ENCODE measurements at regions not wholly inside any gene's neighbourhood (a gene's known extent, or its start where the extent isn't known, plus 50 kb on each side); places are given as distances from the start of the nearest gene placed in this dataset.

DNA sequence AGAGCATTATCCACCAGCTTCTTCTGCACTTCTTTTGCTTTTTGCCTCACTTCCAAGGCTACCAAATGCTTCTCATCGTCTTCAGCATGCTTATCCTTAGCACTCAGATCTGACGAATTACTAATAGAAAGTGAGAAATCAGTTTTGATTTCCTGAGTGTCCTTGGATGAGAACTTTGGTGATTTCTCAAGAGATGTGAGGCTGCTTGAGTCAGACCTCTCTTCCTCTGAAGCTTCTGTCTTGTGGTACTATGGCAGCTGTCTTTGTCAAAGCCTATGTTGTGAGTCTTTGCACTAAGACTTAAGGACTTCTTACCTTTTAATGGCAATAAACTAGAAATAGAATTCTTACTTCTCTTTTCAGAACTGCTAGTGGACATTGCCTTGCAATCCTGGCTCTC is 169.9 kb downstream of the CPE start:
- 80 to 92% (median 85%) methylated on average over 2 of the region's 2 CpGs for WGBS, 4 donors
- DNase-seq = no peak
- TF ChIP-seq, protein P1, sequence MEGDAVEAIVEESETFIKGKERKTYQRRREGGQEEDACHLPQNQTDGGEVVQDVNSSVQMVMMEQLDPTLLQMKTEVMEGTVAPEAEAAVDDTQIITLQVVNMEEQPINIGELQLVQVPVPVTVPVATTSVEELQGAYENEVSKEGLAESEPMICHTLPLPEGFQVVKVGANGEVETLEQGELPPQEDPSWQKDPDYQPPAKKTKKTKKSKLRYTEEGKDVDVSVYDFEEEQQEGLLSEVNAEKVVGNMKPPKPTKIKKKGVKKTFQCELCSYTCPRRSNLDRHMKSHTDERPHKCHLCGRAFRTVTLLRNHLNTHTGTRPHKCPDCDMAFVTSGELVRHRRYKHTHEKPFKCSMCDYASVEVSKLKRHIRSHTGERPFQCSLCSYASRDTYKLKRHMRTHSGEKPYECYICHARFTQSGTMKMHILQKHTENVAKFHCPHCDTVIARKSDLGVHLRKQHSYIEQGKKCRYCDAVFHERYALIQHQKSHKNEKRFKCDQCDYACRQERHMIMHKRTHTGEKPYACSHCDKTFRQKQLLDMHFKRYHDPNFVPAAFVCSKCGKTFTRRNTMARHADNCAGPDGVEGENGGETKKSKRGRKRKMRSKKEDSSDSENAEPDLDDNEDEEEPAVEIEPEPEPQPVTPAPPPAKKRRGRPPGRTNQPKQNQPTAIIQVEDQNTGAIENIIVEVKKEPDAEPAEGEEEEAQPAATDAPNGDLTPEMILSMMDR (IDR thresholded peaks at IDR 0.05) = no peak
- no peak for TF ChIP-seq POLR2A (IDR thresholded peaks at IDR 0.05)

DNA sequence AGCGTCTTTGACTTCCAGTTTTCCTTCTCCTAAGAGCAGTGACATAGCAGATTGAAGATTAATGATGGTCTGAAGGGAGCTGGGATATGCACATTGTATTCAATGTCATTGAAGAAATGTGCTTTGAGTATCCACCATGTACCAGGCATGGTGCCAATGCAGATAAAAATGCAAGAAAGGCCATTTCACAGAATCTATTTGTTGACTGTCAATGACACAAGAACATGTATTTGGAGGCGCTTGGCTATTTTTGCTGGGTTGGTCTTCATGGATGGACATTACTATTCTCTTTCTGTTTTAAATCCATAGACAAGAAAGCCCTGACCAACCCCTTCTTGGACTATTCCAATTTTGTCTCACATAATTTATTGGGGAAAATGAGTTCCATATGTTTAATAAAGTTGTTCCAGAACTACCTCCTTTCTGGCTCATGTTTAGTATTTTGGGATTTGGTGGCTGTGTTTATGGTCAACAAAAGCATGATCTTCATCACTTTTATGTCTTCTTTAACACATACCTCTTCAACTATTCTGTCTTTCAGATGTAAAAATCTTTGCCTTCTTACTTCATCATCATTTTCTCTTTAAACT is 174.5 kb downstream of the CPE start:
- intact Hi-C loops (cut with DNase I) = loop anchor here in 2 of 10 donors (5.0 to 10.0 kb wide), 2 partner anchors 321 to 534 kb away; partner anchors contain the start of gene TLL1 (in 1 of the 2)
- no peak overlapping the region for H3K4me3 ChIP-seq
- 90 to 94% (median 92%) methylated on average over 2 of the region's 2 CpGs for WGBS, 4 donors
- ATAC-seq = no peak
- DNase-seq = no peak
- H3K4me1 ChIP-seq = no peaks in the 10 kb centered on the region
- no peak for TF ChIP-seq POLR2A (IDR thresholded peaks at IDR 0.05)
- TF ChIP-seq, protein P1 (IDR thresholded peaks at IDR 0.05) = no peak
- H3K36me3 ChIP-seq = no peaks in the 10 kb centered on the region
- no peaks in the 10 kb centered on the region for H3K9me3 ChIP-seq
- no peak overlapping the region for H3K27ac ChIP-seq
- H3K27me3 ChIP-seq = no peaks in the 10 kb centered on the region

More for the DNA sequence above, 169.9 kb downstream of the CPE start:
- no peak for ATAC-seq
- Histone ChIP-seq H3K4me1 (no peaks in the 10 kb centered on the region), H3K27me3 (no peaks in the 10 kb centered on the region), H3K9me3 (no peaks in the 10 kb centered on the region), H3K4me3 (no peak overlapping the region), H3K27ac (no peak overlapping the region), H3K36me3 (no peaks in the 10 kb centered on the region)
- intact Hi-C loops (cut with DNase I) = loop anchor here in 4 of 10 donors (10.0 kb wide), 3 partner anchors 146 to 326 kb away; partner anchors contain the start of gene TLL1 (in 1 of the 4)

DNA sequence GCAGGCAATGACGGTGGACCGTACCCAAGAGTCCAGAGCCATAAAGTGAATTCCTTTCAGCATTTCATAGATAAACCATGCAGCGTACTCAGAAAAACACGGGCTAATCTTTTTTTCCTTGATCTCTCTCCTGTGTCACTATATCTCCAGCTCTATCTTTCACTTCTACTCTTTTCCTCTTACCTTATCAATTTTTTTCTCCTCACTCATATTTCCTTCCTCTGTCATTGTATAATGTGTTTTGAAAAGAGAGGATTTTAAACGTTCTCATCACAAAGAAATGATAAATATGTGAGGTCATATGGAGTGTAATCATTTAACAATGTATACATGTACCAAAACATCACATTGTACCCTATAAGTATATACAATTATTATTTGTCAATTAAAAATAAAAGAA is 176.5 kb downstream of the CPE start:
- TF ChIP-seq POLR2A (IDR thresholded peaks at IDR 0.05) = no peak
- TF ChIP-seq, protein P1 (IDR thresholded peaks at IDR 0.05) = no peak
- no peaks in the 10 kb centered on the region for H3K36me3 ChIP-seq
- H3K4me3 ChIP-seq = no peak overlapping the region
- no peaks in the 10 kb centered on the region for H3K27me3 ChIP-seq
- no peak for ATAC-seq
- 45 to 60% (median 52%) methylated on average over 5 of the region's 5 CpGs for WGBS, 4 donors
- no peaks in the 10 kb centered on the region for H3K4me1 ChIP-seq
- H3K9me3 ChIP-seq = peaks cover 0 to 4% (median 0%) of the 10 kb centered on the region in 12 donors
- DNase-seq = no peak
- no peak overlapping the region for H3K27ac ChIP-seq
- intact Hi-C loops (cut with DNase I) = loop anchor here in 1 of 10 donors (10.0 kb wide), 1 partner anchor 319 kb away; the partner anchor contains the start of gene TLL1

DNA sequence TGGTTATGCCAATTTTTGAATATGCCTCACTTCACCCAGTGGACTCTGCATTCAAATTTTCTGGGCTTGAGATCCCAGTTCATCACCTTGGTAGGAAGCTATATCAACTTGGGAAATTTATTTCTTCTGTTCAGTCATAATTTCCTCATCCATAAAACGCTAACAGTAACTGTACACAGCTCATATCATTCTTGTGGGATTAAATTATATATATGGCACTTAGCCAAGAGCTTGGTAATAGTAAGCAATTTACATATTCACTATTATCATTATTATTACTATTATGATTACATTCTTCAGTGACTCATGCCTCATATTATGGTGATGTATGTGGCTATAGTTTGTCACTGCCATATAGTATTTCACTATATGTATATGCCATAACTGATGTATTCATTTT is 177.6 kb downstream of the CPE start:
- Histone ChIP-seq H3K9me3 (peaks cover 0 to 13% (median 5%) of the 10 kb centered on the region in 12 donors), H3K4me1 (no peaks in the 10 kb centered on the region), H3K27ac (no peak overlapping the region), H3K4me3 (no peak overlapping the region), H3K27me3 (no peaks in the 10 kb centered on the region), H3K36me3 (no peaks in the 10 kb centered on the region)
- intact Hi-C loops (cut with DNase I) = loop anchor here in 1 of 10 donors (10.0 kb wide), 1 partner anchor 318 kb away; the partner anchor contains the start of gene TLL1
- ATAC-seq (no peak), DNase-seq (no peak)
- no peak for TF ChIP-seq POLR2A (IDR thresholded peaks at IDR 0.05)
- TF ChIP-seq, protein P1 (IDR thresholded peaks at IDR 0.05) = no peak
- WGBS, 4 donors = 66 to 94% (median 80%) methylated on average over 1 of the region's 1 CpG

Data from heart left ventricle (tissue), 16 donors.